ENCODE measurements at regions not wholly inside any gene's neighbourhood (a gene's known extent, or its start where the extent isn't known, plus 50 kb on each side); places are given as distances from the start of the nearest gene placed in this dataset.

DNA sequence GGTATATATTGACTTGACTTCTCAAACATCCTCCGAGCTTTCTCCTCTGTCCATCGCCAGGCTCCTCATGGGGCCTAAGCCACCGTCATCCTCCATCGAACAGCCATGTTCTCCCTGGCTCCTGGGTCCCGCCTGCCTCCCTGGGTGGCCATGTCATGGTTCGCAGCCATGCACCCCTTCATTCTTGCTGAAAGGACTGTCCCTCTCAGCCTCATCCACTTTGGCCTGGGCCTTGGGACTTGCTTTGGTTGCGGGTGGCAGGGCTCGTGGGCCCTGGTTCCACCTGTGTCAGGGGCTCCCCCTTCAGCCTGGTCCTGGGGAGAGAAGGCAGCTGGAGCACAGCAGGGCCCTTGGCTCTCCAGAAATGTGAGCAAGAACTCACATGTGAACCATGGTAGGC is 183.8 kb downstream of the KATNAL1 start:
- DNase-seq (ENCODE audit: low spot score in 2 of 2), result no peak
- intact Hi-C loops (cut with DNase I; ENCODE audit: low total_unique reads), result no loop called here
- peak overlapping the region in 1 of 2 donors; percentile 72 for H3K27ac ChIP-seq
- H3K4me3 ChIP-seq, result no peak overlapping the region
- H3K9me3 ChIP-seq, result no peaks in the 10 kb centered on the region
- no peaks in the 10 kb centered on the region for H3K27me3 ChIP-seq
- H3K36me3 ChIP-seq, result no peaks in the 10 kb centered on the region
- H3K4me1 ChIP-seq, result peaks cover 5 to 15% of the 10 kb centered on the region in 2 donors
- TF ChIP-seq, protein P1, sequence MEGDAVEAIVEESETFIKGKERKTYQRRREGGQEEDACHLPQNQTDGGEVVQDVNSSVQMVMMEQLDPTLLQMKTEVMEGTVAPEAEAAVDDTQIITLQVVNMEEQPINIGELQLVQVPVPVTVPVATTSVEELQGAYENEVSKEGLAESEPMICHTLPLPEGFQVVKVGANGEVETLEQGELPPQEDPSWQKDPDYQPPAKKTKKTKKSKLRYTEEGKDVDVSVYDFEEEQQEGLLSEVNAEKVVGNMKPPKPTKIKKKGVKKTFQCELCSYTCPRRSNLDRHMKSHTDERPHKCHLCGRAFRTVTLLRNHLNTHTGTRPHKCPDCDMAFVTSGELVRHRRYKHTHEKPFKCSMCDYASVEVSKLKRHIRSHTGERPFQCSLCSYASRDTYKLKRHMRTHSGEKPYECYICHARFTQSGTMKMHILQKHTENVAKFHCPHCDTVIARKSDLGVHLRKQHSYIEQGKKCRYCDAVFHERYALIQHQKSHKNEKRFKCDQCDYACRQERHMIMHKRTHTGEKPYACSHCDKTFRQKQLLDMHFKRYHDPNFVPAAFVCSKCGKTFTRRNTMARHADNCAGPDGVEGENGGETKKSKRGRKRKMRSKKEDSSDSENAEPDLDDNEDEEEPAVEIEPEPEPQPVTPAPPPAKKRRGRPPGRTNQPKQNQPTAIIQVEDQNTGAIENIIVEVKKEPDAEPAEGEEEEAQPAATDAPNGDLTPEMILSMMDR (IDR thresholded peaks at IDR 0.05), result no peak
- TF ChIP-seq POLR2AphosphoS5 (IDR thresholded peaks at IDR 0.05) (no peak), POLR2A (IDR thresholded peaks at IDR 0.05) (no peak)

DNA sequence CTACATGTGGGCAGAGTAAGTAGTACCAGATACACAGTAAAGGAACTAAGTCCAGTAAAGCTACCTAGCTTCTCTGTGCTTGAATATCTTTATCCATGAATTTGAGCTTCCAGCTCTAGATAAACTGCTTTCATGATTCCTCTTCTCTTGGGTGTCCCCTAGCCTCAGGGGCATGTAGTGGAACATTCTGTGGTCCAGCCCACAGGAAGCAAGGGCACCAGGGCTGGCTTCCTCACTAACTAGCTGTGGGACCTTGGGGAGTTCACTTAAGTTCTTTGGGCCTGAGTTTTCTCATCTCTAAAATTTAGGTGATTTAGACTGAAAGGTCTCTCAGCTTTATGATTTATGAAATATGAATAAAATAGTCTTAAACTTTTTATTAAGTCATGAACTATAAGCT is 185.7 kb downstream of the KATNAL1 start:
- Histone ChIP-seq H3K4me1 (peaks cover 5 to 10% of the 10 kb centered on the region in 2 donors), H3K4me3 (no peak overlapping the region), H3K27me3 (no peaks in the 10 kb centered on the region), H3K9me3 (no peaks in the 10 kb centered on the region), H3K27ac (no peak overlapping the region), H3K36me3 (no peaks in the 10 kb centered on the region)
- intact Hi-C loops (cut with DNase I; ENCODE audit: low total_unique reads), result no loop called here
- DNase-seq (ENCODE audit: low spot score in 2 of 2), result peak in 1 of 2 donors; percentile 46
- TF ChIP-seq POLR2AphosphoS5 (IDR thresholded peaks at IDR 0.05) (no peak), POLR2A (IDR thresholded peaks at IDR 0.05) (no peak)
- TF ChIP-seq, protein P1 (IDR thresholded peaks at IDR 0.05), result no peak

DNA sequence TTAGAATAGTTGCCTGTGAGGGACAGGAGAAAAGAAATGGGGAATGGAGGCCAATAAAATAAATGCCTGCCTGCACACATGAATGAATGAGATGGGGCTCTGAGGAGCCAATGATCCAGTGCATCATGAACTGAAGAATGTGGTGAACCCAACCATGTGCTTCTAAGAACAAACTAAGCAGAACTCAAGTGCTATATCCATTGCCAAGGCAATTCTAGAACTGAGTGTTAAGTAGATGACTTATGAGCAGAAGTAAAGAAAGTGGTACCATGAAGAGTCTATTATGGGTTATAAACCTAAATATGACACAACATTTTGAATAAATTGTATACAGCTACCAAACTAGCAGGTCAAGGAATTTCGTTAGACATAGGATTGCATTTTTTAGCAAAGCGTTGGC is 186.1 kb downstream of the KATNAL1 start:
- Histone ChIP-seq H3K27ac (no peak overlapping the region), H3K27me3 (no peaks in the 10 kb centered on the region), H3K9me3 (no peaks in the 10 kb centered on the region), H3K36me3 (no peaks in the 10 kb centered on the region), H3K4me3 (no peak overlapping the region), H3K4me1 (peaks cover 2 to 7% of the 10 kb centered on the region in 2 donors)
- DNase-seq (ENCODE audit: low spot score in 2 of 2), result no peak
- TF ChIP-seq POLR2AphosphoS5 (IDR thresholded peaks at IDR 0.05), result no peak
- TF ChIP-seq, protein P1 (IDR thresholded peaks at IDR 0.05), result no peak
- TF ChIP-seq POLR2A (IDR thresholded peaks at IDR 0.05), result no peak
- intact Hi-C loops (cut with DNase I; ENCODE audit: low total_unique reads), result no loop called here

DNA sequence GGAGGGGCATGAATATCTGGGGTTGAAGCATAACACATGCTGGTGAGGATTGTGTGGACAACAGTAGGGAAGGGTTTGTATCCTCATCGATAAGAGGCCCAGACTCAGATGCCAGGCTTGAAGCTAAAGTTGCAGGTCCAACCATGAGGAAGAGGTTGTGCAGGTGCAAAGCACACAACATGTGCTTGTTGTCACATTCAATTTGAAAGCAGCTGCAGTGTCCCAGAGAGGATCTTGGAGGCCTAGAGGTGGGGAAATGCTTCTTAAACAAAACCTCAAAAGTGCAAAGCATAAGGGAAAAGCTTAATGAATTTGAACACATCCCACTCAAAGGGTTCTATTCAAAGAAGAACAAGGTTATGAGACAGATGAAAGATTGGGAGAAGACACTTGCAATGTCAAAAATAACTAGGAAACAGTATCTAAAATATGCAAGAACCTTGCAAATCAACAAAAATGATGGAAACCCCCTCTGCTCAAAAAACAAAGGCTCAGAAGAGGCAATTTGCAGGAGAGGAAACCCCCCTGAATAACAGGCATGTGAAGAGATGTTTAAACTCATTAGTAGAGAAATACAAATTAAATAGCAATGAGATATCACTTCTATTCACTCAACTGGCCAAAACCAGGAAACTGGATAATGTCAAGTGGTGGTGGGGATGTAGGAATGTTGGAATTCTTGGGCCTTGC is 187.1 kb downstream of the KATNAL1 start:
- H3K27ac ChIP-seq, result peak overlapping the region in 1 of 2 donors; percentile 20
- peaks cover 0 to 8% of the 10 kb centered on the region in 2 donors for H3K4me1 ChIP-seq
- no peaks in the 10 kb centered on the region for H3K27me3 ChIP-seq
- TF ChIP-seq, protein P1 (IDR thresholded peaks at IDR 0.05), result no peak
- no peak for TF ChIP-seq POLR2AphosphoS5 (IDR thresholded peaks at IDR 0.05)
- TF ChIP-seq POLR2A (IDR thresholded peaks at IDR 0.05), result no peak
- no peak overlapping the region for H3K4me3 ChIP-seq
- intact Hi-C loops (cut with DNase I; ENCODE audit: low total_unique reads), result no loop called here
- H3K36me3 ChIP-seq, result no peaks in the 10 kb centered on the region
- no peak for DNase-seq (ENCODE audit: low spot score in 2 of 2)
- H3K9me3 ChIP-seq, result no peaks in the 10 kb centered on the region

DNA sequence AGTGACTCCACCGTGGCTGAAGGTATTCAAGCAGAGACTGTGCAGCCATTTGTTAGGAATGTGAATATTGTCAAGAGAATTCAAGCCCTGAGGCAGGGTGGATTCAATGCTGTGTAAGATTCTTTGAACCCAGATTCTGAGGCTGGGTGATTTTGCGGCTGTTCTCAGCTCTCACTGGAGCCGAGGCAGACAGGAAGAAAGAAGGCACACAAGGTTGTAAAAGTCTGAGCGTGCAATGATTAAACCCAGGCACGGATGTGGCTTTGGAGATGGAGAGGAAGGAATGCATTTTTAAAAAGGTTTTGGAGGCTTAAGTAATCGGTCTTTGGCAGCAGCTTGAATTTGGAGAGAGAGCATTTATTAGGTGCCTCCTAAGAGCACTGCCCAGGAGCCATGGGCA is 187.9 kb downstream of the KATNAL1 start:
- H3K4me1 ChIP-seq, result peaks cover under 1 to 7% of the 10 kb centered on the region in 2 donors
- intact Hi-C loops (cut with DNase I; ENCODE audit: low total_unique reads), result loop anchor here (10.0 kb wide), 2 partner anchors 175 to 275 kb away; no protein-coding TSS in a partner anchor
- no peaks in the 10 kb centered on the region for H3K9me3 ChIP-seq
- no peaks in the 10 kb centered on the region for H3K27me3 ChIP-seq
- H3K4me3 ChIP-seq, result no peak overlapping the region
- H3K27ac ChIP-seq, result peak overlapping the region; percentile 20 to 65
- TF ChIP-seq POLR2A (IDR thresholded peaks at IDR 0.05) (no peak), POLR2AphosphoS5 (IDR thresholded peaks at IDR 0.05) (peak in 1 of 3 donors; percentile 35)
- TF ChIP-seq, protein P1 (IDR thresholded peaks at IDR 0.05), result no peak
- no peaks in the 10 kb centered on the region for H3K36me3 ChIP-seq
- DNase-seq (ENCODE audit: low spot score in 2 of 2), result peak in 1 of 2 donors; percentile 50

Measured in breast epithelium (tissue), 4 donors.